Progenitor cell of endocrine pancreas (in vitro differentiated cells): ENCODE measurements at regions not wholly inside any gene's neighbourhood (a gene's known extent, or its start where the extent isn't known, plus 50 kb on each side); places are given as distances from the start of the nearest gene placed in this dataset.

Experiments used
- DNase-seq: peaks from one replicate; pipeline ENCODE4 v3.0.0; 2021; ENCODE audit warnings: low spot score; ENCODE audit not compliant: unreplicated experiment
- H3K27ac Mint-ChIP-seq: 2 replicates; pipeline ENCODE4 v1.8.0; 2021; ENCODE audit warnings: mild to moderate bottlenecking, moderate library complexity, mixed read lengths
- H3K27me3 Mint-ChIP-seq: 2 replicates; pipeline ENCODE4 v1.8.0; 2021; ENCODE audit warnings: mixed read lengths
- H3K36me3 Mint-ChIP-seq: 2 replicates; pipeline ENCODE4 v1.8.0; 2022; ENCODE audit warnings: mixed read lengths; ENCODE audit not compliant: insufficient read depth
- H3K4me1 Mint-ChIP-seq: 2 replicates; pipeline ENCODE4 v1.8.0; 2021; ENCODE audit warnings: low read depth, mixed read lengths
- H3K4me3 Mint-ChIP-seq: 2 replicates; pipeline ENCODE4 v1.8.0; 2021; ENCODE audit warnings: low read depth, mild to moderate bottlenecking, moderate library complexity, mixed read lengths
- H3K9me3 Mint-ChIP-seq: 2 replicates; pipeline ENCODE4 v1.8.0; 2021; ENCODE audit warnings: low read depth, mixed read lengths
- TF ChIP-seq, protein P1 (sequence below): fragments of 200-600 bp; sonication (generic); IDR thresholded peaks from one replicate; pipeline ENCODE4 v1.5.0; 2021; ENCODE audit warnings: antibody characterized with exemption, mild to moderate bottlenecking; ENCODE audit not compliant: unreplicated experiment

DNA sequence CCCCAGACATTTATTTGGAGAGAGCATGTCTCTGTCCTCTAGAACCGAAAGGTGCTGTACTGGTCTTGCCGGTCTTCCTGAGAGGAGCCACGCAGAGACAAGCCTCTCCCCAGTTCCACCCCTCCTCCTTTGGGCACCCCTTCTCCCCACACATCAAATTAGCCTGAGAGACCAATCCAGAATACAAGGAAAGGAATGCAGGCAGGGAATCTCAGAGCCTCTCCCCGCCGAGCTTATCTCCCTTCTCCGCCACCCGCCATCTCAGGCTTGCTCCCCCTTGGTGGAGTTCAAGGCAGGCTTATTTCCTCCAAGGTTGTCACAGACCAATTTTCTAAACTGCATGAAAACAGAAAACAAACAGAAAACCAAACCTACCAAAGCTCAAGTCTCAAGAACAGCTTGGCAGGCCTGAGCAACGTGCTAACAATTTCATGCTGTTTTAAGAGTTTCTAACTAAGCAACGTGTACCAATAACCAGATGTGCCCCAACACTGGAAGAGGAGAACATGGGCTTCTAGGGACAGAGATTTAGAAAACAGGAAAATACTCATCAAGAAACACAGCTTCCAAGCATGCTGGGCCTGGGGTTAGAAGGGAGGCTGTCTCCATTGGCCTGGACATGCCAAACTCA, 124.5 kb upstream of the PKDCC start:
- Mint-ChIP-seq H3K36me3 (no peaks in the 10 kb centered on the region), H3K27ac (peak overlapping the region; percentile 51), H3K9me3 (no peaks in the 10 kb centered on the region), H3K27me3 (peaks cover 6% of the 10 kb centered on the region), H3K4me1 (peaks cover 41% of the 10 kb centered on the region), H3K4me3 (no peak overlapping the region)
- no peak for DNase-seq
- TF ChIP-seq, protein P1, sequence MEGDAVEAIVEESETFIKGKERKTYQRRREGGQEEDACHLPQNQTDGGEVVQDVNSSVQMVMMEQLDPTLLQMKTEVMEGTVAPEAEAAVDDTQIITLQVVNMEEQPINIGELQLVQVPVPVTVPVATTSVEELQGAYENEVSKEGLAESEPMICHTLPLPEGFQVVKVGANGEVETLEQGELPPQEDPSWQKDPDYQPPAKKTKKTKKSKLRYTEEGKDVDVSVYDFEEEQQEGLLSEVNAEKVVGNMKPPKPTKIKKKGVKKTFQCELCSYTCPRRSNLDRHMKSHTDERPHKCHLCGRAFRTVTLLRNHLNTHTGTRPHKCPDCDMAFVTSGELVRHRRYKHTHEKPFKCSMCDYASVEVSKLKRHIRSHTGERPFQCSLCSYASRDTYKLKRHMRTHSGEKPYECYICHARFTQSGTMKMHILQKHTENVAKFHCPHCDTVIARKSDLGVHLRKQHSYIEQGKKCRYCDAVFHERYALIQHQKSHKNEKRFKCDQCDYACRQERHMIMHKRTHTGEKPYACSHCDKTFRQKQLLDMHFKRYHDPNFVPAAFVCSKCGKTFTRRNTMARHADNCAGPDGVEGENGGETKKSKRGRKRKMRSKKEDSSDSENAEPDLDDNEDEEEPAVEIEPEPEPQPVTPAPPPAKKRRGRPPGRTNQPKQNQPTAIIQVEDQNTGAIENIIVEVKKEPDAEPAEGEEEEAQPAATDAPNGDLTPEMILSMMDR, result no peak

DNA sequence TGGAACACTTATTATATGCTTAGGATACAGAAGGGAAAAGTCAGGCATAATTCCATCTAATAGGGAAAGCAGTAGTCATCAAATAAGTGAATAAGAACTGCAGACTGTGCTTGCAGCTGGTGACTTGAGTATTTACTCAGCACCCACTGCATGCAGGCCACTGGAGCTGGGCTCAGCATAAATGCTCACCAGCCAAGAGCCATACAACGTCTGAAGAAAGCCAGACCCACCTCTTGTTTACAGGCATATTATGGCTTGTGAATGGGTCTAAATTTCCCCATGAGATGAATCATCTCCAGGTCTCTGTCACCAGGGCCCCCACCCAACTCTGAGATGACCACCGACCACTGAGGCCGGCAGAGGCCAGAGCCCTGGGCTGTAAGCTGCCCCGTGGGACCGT, 123.8 kb upstream of the PKDCC start:
- Mint-ChIP-seq H3K27me3 (peaks cover 6% of the 10 kb centered on the region), H3K9me3 (no peaks in the 10 kb centered on the region), H3K4me3 (no peak overlapping the region), H3K27ac (no peak overlapping the region), H3K36me3 (no peaks in the 10 kb centered on the region), H3K4me1 (peaks cover 42% of the 10 kb centered on the region)
- TF ChIP-seq, protein P1, result no peak
- DNase-seq, result no peak

DNA sequence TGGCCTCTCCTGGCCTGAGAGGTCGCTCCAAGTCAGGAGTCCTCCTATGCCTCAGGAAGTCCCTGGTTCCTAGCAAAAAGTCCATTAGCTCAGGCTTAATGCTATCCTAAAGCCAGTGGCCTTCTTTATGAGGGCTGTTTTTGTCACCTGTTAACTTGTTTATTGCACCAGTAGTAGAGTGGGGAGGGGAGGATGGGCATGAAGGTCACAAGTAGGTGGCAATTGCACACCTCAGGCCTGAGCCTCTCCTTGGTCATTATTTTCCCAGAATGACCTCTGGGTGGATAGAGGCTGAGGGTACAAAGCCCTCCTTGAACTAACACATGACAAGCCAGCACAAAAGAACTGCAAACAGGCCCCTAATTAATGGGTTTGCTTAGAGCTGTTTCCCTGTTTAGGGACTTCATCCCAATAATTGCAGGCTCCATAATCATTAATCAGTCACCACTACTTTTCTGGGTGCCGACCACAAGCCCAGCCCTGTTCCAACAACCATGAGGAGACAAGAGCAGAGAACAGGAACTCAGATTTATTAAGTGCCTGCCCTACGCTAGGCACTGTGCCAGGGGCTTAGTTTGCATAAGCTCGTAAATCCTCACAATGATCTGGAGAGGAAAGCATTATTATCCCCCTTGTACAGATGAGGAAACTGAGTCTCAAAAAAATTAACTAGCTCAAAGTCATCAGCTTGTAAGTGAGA, 123.0 kb upstream of the PKDCC start:
- no peak overlapping the region for H3K4me3 Mint-ChIP-seq
- no peaks in the 10 kb centered on the region for H3K36me3 Mint-ChIP-seq
- TF ChIP-seq, protein P1, result no peak
- DNase-seq, result no peak
- H3K9me3 Mint-ChIP-seq, result no peaks in the 10 kb centered on the region
- peaks cover 6% of the 10 kb centered on the region for H3K27me3 Mint-ChIP-seq
- peaks cover 43% of the 10 kb centered on the region for H3K4me1 Mint-ChIP-seq
- peak overlapping the region; percentile 77 for H3K27ac Mint-ChIP-seq

DNA sequence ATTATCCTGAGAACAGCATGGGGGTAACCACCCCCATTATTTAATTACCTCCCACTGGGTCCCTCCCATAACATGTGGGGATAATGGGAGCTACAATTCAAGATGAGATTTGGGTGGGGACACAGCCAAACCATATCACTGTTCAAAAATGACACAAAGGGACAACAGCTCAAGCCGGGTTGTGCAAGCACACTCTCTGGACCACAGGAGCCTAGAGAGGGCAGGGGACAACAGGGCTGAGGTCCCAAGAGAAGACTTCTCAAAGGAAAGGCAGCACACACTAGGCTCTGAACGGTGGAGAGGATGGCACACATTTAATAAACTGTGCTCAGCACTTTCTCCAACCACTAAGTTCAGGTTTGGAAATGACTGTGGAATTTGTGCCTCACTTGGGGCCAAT, 122.1 kb upstream of the PKDCC start:
- no peak overlapping the region for H3K4me3 Mint-ChIP-seq
- peaks cover 43% of the 10 kb centered on the region for H3K4me1 Mint-ChIP-seq
- H3K27ac Mint-ChIP-seq, result no peak overlapping the region
- H3K36me3 Mint-ChIP-seq, result no peaks in the 10 kb centered on the region
- no peaks in the 10 kb centered on the region for H3K9me3 Mint-ChIP-seq
- TF ChIP-seq, protein P1, result no peak
- no peak for DNase-seq
- H3K27me3 Mint-ChIP-seq, result peaks cover 6% of the 10 kb centered on the region

DNA sequence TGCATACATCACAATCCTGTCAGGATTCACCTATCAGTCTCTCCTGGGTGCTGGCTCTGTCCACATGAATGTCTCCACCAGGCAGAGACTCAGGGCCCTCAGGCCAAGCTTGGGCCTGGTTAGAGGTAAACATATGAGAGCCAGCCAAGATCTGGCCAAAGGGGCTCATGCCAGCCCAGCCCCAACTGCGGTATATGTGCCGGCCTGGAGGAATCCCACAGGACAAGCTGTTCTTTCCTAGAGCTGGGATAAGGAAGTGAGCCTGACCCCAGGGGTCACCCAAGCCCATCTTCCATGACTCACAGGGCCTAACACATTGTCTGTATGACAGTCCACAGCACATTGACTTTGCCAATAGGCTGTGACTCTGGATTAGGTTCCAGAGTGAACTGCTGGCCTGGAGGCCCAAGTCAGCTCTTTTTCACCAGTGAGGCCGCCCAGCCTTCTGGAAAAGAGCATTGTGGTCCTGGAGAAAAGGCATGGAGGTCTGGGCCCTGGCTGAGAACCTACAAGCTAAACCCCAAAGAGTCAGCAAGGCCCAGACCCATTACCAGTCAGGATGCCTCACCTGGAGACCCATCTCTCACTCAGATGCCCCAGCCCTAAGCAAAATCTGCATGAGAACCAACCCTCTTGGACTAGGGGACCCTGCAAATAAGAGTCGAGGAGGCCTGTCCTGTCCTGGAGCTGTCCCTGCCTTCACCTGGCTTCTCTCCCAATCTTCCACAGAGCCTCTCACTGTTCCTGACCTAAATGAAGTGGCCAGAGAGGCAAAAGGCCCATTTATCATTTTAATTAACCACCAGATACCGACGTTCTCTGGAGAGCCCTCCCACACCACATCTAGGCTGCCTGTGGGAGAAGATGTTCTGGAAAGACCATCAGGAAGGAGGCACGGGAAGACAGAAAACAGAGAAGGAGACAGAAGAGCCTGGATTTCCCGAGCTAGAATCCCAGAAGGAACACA, 120.9 kb upstream of the PKDCC start:
- H3K9me3 Mint-ChIP-seq, result no peaks in the 10 kb centered on the region
- no peak overlapping the region for H3K4me3 Mint-ChIP-seq
- H3K27ac Mint-ChIP-seq, result no peak overlapping the region
- H3K36me3 Mint-ChIP-seq, result no peaks in the 10 kb centered on the region
- TF ChIP-seq, protein P1, result no peak
- peaks cover 53% of the 10 kb centered on the region for H3K4me1 Mint-ChIP-seq
- no peak for DNase-seq
- H3K27me3 Mint-ChIP-seq, result peaks cover 6% of the 10 kb centered on the region
